ENCODE measurements at regions not wholly inside any gene's neighbourhood (a gene's known extent, or its start where the extent isn't known, plus 50 kb on each side); places are given as distances from the start of the nearest gene placed in this dataset.

- no peak for DNase-seq
These were observed 581.4 kb downstream of the USP25 start for GRCh38 chr21:16311229-16311628.

- DNase-seq: no peak
These were observed 582.5 kb downstream of the USP25 start for GRCh38 chr21:16312321-16312720.

GRCh38 chr21:16315223-16315622, 585.4 kb downstream of the USP25 start:
- DNase-seq: no peak

DNA sequence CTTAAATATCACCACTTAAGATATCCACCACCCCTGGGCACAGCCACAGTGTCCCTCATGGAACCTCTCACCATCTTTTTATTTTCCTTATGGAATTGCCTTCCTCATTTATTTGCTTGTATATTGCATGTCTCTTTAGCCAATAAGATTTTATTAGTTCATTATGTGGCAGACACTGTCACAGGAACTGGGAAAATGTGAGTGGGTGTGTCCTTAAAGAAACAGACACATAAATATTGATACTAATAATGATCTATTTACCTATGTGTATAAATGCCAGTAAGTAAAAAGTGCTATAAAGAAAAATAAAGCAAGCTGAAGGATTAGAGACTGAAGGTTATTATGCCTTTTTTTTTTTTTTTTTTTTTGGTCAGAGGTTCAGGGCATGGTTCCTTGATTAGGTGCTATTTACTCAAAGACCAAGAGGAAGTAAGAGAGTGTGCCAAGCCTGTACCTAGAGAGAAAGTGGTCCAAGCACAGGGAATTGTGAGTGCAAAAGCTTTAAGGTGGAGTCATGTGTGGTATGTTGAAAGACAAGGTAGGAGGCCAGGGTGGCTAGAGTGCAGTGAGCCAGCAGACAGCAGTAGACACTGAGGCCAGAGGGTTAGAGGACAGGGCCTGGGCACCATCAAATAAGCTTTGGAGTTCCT, 589.0 kb downstream of the USP25 start:
- no peak for DNase-seq

GRCh38 chr21:16320110-16320509, 590.3 kb downstream of the USP25 start:
- DNase-seq: no peak

DNA sequence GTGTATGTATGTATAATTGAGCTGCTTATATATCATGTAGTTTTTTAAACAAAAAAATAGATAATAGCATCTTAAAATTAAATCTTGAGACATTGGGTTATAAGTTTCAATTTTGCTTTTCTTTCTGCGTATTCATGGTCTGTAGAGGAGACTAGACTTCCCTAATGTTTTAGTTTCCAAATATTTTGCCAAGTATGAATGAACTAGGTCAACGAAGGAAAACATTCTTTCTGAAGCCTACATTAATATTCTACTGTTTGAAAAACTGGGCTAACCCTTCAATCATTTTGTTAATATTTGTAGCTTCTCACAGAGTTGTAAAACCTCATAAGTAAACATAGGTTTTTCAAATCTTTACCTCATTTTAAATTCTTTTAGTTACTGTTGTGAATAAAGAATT, 592.7 kb downstream of the USP25 start:
- no peak for DNase-seq

DNA sequence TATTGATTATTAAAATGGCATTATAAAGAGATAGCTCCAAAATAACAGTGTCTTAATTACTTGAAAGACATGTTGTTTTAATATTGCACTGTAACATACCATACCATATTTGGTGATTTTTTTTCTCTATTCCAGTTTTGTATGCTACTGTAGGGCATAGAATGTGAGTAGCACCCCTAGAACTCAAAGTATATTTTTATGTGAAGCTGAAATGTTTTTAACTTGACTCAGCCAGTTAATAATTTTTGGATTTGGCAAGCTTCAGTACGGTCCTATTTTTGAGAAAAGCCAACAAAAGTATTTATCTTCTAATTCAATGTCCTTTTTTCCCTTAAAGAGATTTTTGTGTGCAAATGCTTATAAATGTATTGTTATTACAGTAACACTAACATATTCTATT, 593.8 kb downstream of the USP25 start:
- DNase-seq: no peak

DNA sequence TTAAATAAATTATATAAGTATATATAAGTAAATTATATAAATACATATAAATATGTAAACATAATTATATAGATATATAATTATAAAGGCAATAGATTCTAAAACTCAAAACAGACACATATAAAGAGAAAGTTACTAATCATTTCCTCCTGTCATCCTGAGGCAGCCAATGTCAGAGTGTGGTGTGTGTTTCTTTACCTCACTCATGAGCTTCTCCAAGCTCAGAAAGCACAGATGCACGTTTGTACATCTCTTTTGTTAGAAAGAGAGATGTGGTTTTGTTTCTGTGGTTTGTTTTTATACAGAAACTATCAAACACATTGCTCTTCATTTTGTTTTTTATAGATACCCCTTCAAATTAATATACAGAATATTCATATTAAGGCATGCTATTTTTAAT, 594.8 kb downstream of the USP25 start:
- DNase-seq: no peak

DNA sequence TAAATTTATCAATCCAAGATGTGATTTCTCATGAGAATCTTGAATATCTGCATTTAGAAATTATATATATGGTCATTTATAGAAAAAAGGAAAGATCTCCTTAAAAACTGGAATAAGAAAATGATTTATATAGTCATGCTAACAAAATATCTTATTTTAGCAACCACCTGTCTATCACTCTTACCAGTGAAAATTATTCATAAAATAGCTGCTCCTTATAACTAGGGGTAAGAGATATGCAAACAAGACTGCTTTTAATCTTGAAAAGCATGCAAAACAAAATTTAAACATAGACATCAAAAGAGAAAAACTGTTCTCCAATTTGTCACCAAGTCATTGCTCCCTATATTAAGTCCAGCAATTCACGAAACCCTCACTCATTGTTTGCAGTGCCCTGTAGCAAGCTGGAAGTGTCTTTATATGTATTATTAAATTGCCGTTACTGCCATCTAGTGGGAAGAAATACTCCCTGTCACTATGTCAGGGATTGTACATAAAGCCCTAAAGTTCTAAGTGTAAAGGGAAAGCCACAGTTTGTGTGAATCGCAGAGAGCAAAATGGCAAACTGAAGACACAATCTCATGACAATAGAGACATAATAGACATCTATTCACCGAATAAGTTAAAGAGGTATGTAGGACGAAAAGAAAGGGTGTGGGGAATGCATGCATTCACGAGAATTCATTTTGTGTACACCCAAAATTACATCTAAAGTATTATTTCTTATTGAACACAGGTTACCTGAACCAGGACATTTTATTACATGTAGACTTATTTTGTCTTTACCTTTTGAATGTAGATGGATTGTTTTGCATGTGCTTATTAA, 600.5 kb downstream of the USP25 start:
- peak; percentile 82 for DNase-seq

DNA sequence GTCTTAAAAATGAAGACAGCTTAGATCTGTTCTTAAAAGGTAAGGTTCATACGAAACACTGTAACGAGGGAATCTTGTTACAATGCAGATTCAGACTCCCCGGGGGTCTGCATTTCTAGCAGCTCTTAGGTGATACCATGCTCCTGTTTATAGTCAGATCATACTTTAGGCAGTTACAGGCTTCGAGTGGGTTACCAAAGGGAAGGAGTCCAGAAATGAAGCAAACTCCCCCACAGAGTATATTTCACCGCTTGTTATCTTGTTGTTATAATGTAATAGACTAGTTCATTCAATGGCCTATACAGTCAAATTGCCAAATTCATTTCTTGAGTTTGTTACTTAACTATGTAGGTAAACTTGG, 601.1 kb downstream of the USP25 start:
- DNase-seq: no peak

- no peak for DNase-seq
These were observed 607.5 kb downstream of the USP25 start for GRCh38 chr21:16337266-16337665.

DNA sequence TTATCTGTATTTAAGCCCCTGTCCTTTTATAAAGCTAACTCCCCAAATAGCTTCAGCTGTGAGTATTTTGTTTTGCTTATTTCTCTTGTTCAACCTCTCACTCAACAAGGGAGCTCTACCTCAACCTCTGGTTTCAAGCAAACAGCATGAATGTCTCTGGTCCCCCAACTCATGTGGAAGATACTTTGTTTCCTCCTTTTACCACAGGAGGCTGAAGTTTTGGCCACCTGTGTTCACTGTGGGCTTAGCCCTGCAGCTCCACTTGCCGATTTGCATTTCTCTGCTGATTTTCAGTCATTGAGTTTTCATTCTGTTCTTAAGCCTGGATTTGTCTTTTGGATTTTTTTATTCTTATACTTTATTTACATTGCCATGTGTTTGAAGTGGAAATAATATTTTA, 613.1 kb downstream of the USP25 start:
- DNase-seq: no peak

- DNase-seq: no peak
These were observed 614.0 kb downstream of the USP25 start for GRCh38 chr21:16343776-16344175.

DNA sequence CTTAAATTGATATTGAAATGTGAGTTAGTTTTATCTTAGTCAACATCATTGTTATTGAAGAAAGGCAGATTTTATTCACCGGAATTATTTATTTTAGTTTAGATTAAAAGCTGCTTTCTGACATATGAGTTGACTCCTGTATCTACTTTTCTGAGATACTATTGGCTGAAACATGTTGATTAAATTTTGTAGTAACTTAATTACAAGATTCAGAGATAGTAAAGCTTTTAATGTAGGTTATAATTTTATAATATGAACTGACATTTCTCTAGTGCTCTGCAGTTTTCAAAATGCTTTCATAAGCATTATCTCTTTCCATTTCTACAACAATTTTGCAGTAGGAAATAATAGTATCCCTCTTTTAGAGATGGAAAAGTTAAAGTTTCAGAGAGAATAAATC, 616.0 kb downstream of the USP25 start:
- DNase-seq: no peak

- DNase-seq: no peak
These were observed 617.4 kb downstream of the USP25 start for GRCh38 chr21:16347223-16347622.

DNA sequence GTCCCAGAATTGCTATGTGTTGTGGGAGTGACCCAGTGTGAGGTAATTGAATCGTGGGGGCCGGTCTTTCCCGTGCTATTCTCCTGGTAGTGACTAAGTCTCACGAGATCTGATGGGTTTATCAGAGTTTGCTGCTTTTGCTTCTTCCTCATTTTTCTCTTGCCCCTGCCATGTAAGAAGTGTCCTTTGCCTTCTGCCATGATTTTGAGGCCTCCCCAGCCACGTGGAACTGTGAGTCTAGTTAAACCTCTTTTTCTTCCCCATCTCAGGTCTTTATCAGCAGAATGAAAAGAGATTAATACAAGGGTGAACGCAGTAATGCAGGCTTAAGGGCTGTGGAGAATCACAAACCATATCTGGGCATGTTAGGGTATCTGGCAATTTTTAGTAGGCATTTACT, 624.0 kb downstream of the USP25 start:
- no peak for DNase-seq

DNA sequence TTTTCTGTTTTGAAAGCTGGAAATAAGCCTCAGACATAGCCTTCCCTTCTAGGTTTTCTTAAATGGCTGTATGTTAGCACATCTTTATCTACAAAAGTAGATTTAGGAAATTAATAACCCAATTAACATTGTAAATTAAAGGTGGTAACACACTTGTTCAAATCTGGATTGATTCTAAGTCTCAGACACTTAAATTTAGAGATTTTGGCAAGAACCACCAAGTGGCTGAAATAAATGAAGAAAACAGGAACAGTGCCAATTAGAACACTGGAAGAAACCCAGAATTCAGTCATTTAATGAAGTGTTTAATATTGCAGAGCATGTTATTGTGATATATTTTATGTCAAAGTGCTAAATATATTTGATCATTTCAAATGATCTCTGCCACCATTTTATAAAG, 628.2 kb downstream of the USP25 start:
- DNase-seq: no peak

DNA sequence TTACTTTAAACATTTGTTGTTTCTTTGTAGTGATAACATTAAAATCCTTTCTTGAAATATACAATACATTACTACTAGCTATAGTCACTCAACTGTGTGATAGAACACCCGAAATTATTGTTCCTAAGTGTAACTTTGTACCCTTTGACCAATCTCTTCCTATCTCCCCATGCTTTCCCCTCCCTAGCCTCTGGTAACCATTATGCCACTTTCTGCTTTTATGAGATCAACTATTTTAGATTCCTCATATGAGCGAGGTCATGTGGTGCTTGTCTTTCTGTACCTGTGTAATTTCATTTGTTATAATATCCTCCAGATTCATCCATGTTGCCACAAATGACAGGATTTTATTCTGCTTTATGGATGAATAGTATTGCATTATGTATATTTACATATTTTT, 629.0 kb downstream of the USP25 start:
- DNase-seq: no peak

DNA sequence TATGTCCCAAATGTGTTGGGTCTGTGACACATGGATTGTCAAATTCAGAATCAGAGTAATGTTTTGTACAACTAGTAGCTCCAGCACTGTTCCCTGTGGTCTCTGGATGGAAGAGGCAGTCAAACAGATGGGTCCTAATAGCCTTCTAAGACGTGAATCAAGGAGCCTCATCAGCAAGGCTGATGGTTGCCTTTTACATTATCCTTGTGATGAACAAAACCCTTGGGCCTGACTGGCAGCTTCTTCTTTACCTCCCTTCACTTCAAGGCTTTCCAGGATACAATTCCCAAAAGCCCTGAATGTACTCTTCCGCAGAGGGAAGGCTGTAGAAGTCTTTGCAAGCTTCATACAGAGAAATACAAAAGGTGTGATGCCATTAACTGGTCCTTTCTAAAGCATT, 633.3 kb downstream of the USP25 start:
- no peak for DNase-seq

DNA sequence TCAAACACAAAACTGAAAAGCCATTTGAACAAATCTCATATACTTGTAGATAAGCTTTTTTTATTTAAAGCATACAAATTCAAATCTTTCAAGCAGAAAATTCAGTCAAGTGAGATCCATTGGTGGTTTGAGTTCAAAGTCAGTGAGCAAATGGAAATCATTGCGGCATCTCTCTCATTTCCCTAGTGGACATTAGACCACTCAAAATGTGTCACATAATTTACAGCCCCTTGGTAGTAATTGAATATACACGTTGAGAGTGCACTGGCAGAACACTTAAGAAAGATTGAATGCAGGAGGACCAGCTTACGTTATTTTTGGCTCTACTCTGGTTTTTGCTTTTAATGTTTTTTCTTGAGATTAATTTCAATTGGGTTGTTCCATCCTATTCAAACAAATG, 633.7 kb downstream of the USP25 start:
- no peak for DNase-seq

DNA sequence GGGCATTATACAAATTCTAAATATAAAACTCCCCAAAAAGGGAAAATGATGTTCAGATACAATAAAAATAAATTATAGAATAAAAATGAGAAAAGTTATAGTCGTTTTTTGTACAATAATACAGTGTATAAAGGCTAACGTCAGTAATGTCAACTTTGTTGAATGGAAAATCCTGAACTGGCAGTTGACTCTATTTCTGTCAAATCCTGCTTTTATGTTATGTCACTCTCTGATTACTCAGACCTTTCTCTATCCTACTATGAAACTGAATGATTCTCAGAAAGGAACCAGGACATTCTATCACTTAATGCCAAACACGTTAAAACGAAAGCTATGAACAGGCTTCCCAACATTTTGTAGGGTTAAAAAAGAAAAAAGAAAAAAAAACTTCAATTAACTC, 636.4 kb downstream of the USP25 start:
- DNase-seq: no peak

DNA sequence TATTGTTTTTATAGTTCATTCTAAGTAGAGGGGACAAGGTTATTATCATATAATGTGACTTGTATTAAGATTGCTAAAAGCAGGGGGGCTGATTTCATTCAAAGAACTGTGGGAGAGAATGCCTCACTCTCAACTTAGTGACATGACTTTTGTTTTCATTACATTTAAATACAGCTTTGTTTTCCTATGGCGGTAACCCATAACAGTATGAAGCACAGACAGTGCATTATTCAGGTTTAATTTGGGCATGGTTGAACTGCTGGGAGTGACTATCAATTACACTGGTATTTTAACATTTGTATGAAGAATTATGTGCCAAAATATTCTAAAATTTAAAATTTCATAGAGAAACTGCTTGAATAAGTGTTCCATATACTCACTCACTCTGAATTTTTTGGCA, 637.3 kb downstream of the USP25 start:
- DNase-seq: no peak

GRCh38 chr21:16370186-16370585, 640.4 kb downstream of the USP25 start:
- no peak for DNase-seq

DNA sequence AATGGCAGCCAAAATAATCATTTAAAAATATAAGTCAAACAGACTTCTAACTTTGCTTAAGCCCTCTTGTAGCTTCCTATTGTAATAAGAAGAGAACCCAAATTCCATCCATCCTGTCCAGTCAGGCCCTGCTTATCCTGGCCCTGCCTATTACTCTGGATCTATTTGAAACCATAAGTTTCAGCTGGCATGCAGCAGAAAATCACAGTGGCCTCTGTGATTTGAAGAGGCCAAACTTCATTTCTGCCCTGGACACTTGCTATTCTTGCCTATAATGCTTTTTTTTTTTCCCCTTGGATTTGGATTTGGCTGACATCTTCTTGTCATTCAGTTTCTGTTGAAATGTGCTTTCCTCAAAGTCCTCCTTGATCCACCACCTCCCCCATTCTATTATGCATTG, 642.8 kb downstream of the USP25 start:
- no peak for DNase-seq

GRCh38 chr21:16376673-16377072, 646.9 kb downstream of the USP25 start:
- DNase-seq: no peak
